Lung (tissue), 11 donors: ENCODE measurements at regions not wholly inside any gene's neighbourhood (a gene's known extent, or its start where the extent isn't known, plus 50 kb on each side); places are given as distances from the start of the nearest gene placed in this dataset.
A peak's percentile ranks its signal among the peaks of the same experiment; 100 is the strongest.

ENCODE experiments used
- ATAC-seq: fragments of 200-7000 bp; cut with Tn5 transposase; one replicate; pipeline ENCODE4 v1.9.1; 2020; ENCODE audit warnings: moderate number of reproducible peaks; ENCODE audit not compliant: insufficient read depth, low FRiP score
- DNase-seq, 3 donors: peaks; one replicate each; pipeline ENCODE4 v3.0.0-alpha.2; 2013 to 2017
- H3K27ac ChIP-seq, 2 donors: one replicate each; pipeline ENCODE4 v1.5.1; 2013; ENCODE audit warnings: mild to moderate bottlenecking in 2 of 2, moderate library complexity in 2 of 2, control low read depth in 1 of 2, inconsistent platforms in 1 of 2, low read depth in 1 of 2, low read length in 1 of 2
- H3K27me3 ChIP-seq, 3 donors: one replicate each; pipeline ENCODE4 v1.5.1; 2013; ENCODE audit warnings: low read length in 2 of 3; ENCODE audit not compliant: control insufficient read depth in 3 of 3, insufficient read depth in 3 of 3
- H3K36me3 ChIP-seq, 4 donors: one replicate each; pipeline ENCODE4 v1.5.1; 2013; ENCODE audit warnings: low read length in 4 of 4, mild to moderate bottlenecking in 1 of 4, moderate library complexity in 1 of 4; ENCODE audit not compliant: control insufficient read depth in 4 of 4, insufficient read depth in 4 of 4
- H3K4me1 ChIP-seq, 5 donors: one replicate each; pipeline ENCODE4 v1.5.1; 2013; ENCODE audit warnings: low read length in 5 of 5, mild to moderate bottlenecking in 2 of 5, moderate library complexity in 1 of 5; ENCODE audit not compliant: control insufficient read depth in 5 of 5, insufficient read depth in 5 of 5
- H3K4me3 ChIP-seq: one replicate; pipeline ENCODE4 v1.5.1; 2013; ENCODE audit warnings: mild to moderate bottlenecking, control low read depth, moderate library complexity
- H3K9ac ChIP-seq, 2 donors: one replicate each; pipeline ENCODE4 v1.5.1; 2013; ENCODE audit warnings: low read length in 2 of 2, control low read depth in 1 of 2; ENCODE audit not compliant: insufficient read depth in 1 of 2
- H3K9me3 ChIP-seq, 4 donors: one replicate each; pipeline ENCODE4 v1.5.1; 2013; ENCODE audit warnings: low read length in 3 of 4, mild to moderate bottlenecking in 1 of 4, moderate library complexity in 1 of 4; ENCODE audit not compliant: control insufficient read depth in 4 of 4, insufficient read depth in 3 of 4
- CTCF ChIP-seq: IDR thresholded peaks from 2 replicates; pipeline ENCODE4 v1.5.1; 2012; ENCODE audit warnings: mild to moderate bottlenecking; ENCODE audit errors: control extremely low read depth, extremely low read depth
- WGBS, 2 donors: extraction: QIAGEN DNeasy Blood & Tissue Kit; methylation state at CpG; one replicate each; pipeline ENCODE4 v1.1.7; 2013; 5-methylcytosine and 5-hydroxymethylcytosine counted together
- donor health status: control.
- donor health status: control.
- donor health status: Bipolar disorder and iron deficiency.
- donor health status: healthy.
- donor health status: DM: yes; HTN: yes; CAD: no.

GRCh38 chr5:2266641-2267240, 384.0 kb upstream of the IRX4 start:
- no peak overlapping the region for H3K27ac ChIP-seq
- 73 to 75% methylated on average over 9 of the region's 9 CpGs for whole genome bisulfite sequencing, 2 donors
- peaks cover 0 to 4% (median 0%) of the 10 kb centered on the region in 3 donors for H3K27me3 ChIP-seq
- H3K9ac ChIP-seq, result no peak overlapping the region
- no peak overlapping the region for H3K4me3 ChIP-seq
- ATAC-seq (no peak), DNase-seq (peak in 2 of 3 donors; percentile 32 to 34)
- no peaks in the 10 kb centered on the region for H3K36me3 ChIP-seq
- TF ChIP-seq CTCF, result no peak
- peaks cover 0 to 5% (median 0%) of the 10 kb centered on the region in 4 donors for H3K9me3 ChIP-seq
- no peaks in the 10 kb centered on the region for H3K4me1 ChIP-seq

DNA sequence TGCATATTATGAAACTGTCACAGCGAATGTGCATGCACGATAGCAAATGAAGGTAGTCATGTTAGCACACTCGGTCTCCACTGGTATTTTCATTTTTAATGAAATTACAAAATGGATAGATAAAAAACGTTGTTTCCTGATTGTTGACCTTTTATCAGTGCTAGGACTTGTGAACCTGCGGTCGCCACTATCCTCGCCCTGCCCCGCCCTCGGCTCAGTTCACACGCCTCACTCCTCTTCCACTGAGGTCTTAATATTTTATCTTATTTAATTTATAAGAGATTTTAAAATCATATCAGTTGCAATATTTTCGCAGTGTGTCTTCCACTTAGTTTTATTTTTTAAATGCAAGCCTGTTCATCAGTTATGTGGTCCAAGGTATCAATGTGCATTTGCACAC, 382.6 kb upstream of the IRX4 start:
- Histone ChIP-seq H3K27ac (no peak overlapping the region), H3K9me3 (peaks cover 0 to 5% (median 0%) of the 10 kb centered on the region in 4 donors)

DNA sequence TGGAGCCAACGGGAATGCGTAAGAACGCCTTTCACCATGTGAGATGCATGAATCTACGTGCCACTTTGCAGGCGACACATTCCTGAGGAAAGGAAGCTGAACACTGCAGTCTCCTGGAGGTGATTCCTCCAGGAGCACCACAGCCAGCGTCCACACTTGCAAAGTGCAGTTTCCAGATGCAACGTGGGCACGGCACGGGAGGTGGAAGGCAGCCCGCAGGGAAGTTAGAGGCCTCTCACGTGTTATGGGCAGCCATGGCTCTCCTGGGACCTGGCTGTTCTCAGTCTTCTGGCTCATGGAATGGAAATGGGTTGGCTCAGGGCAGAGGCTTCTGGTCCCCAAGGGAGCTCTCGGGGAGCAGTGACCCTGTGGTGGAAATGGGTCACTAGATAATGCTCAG, 381.0 kb upstream of the IRX4 start:
- no peaks in the 10 kb centered on the region for H3K27me3 ChIP-seq
- peaks cover 0 to 5% (median 0%) of the 10 kb centered on the region in 4 donors for H3K9me3 ChIP-seq
- no peak overlapping the region for H3K27ac ChIP-seq
- no peak overlapping the region for H3K9ac ChIP-seq
- DNase-seq (no peak), ATAC-seq (no peak)
- no peaks in the 10 kb centered on the region for H3K4me1 ChIP-seq
- no peak overlapping the region for H3K4me3 ChIP-seq
- no peaks in the 10 kb centered on the region for H3K36me3 ChIP-seq
- WGBS, 2 donors, result 86 to 89% methylated on average over 12 of the region's 12 CpGs
- no peak for TF ChIP-seq CTCF

More for the DNA sequence above, 382.6 kb upstream of the IRX4 start:
- Histone ChIP-seq H3K27me3 (no peaks in the 10 kb centered on the region), H3K4me3 (no peak overlapping the region), H3K9ac (no peak overlapping the region), H3K4me1 (no peaks in the 10 kb centered on the region), H3K36me3 (no peaks in the 10 kb centered on the region)
- TF ChIP-seq CTCF, result no peak
- WGBS, 2 donors, result 90 to 92% methylated on average over 11 of the region's 11 CpGs
- no peak for DNase-seq
- ATAC-seq, result no peak

- no peak for TF ChIP-seq CTCF
- no peak overlapping the region for H3K27ac ChIP-seq
- H3K9ac ChIP-seq, result no peak overlapping the region
- 72% methylated on average over 9 of the region's 9 CpGs for WGBS, 2 donors
- H3K4me1 ChIP-seq, result no peaks in the 10 kb centered on the region
- H3K4me3 ChIP-seq, result no peak overlapping the region
- no peak for DNase-seq
- H3K9me3 ChIP-seq, result peaks cover 0 to 5% (median 0%) of the 10 kb centered on the region in 4 donors
- no peaks in the 10 kb centered on the region for H3K27me3 ChIP-seq
- H3K36me3 ChIP-seq, result no peaks in the 10 kb centered on the region
- ATAC-seq, result no peak
Measured at GRCh38 chr5:2262620-2263019, 379.9 kb upstream of the IRX4 start.
